ENCODE measurements at regions not wholly inside any gene's neighbourhood (a gene's known extent, or its start where the extent isn't known, plus 50 kb on each side); places are given as distances from the start of the nearest gene placed in this dataset.

- TF ChIP-seq POLR2AphosphoS5 (IDR thresholded peaks at IDR 0.05; ENCODE audit: low read depth, low read length) (no peak), REST (IDR thresholded peaks at IDR 0.05; ENCODE audit: insufficient read depth in 1 of 2, low read depth in 2 of 2, low read length in 2 of 2) (no peak), SIN3A (IDR thresholded peaks at IDR 0.05; ENCODE audit: borderline replicate concordance, insufficient read depth, low read length) (no peak)
These were observed 156.1 kb downstream of the NXNL2 start for GRCh38 chr9:88691091-88691490.

Data from PFSK-1 (cell line).